Kidney (tissue), 13 donors: ENCODE measurements at regions not wholly inside any gene's neighbourhood (a gene's known extent, or its start where the extent isn't known, plus 50 kb on each side); places are given as distances from the start of the nearest gene placed in this dataset.

ENCODE experiments used
- DNase-seq, 5 donors: peaks; one replicate each; pipeline ENCODE4 v3.0.0-alpha.2; 2013 to 2020
- FAIRE-seq: peaks from 2 replicates; lab custom pipeline; 2012; peaks lifted over from hg19 to GRCh38; lab: Jason Lieb, UNC
- H3K27ac ChIP-seq, 2 donors: one replicate each; pipeline ENCODE4 v1.7.0; 2013; ENCODE audit warnings: low read depth in 2 of 2, low read length in 2 of 2, inconsistent platforms in 1 of 2
- H3K27me3 ChIP-seq: one replicate; pipeline ENCODE4 v1.7.1; 2013; ENCODE audit warnings: low read length, inconsistent platforms; ENCODE audit not compliant: control insufficient read depth, insufficient read depth
- H3K36me3 ChIP-seq, 3 donors: one replicate each; pipeline versions ENCODE4 v1.7.0 to v1.7.1; 2013; ENCODE audit warnings: low read length in 3 of 3, control low read depth in 1 of 3, inconsistent platforms in 1 of 3; ENCODE audit not compliant: insufficient read depth in 3 of 3, control insufficient read depth in 2 of 3
- H3K4me1 ChIP-seq, 3 donors: one replicate each; pipeline versions ENCODE4 v1.7.0 to v1.7.1; 2013; ENCODE audit warnings: low read length in 3 of 3, inconsistent platforms in 1 of 3, low read depth in 1 of 3; ENCODE audit not compliant: control insufficient read depth in 2 of 3, insufficient read depth in 2 of 3
- H3K4me3 ChIP-seq, 3 donors: one replicate each; pipeline versions ENCODE4 v1.7.0 to v1.8.1; 2013; ENCODE audit warnings: low read length in 3 of 3, control low read depth in 1 of 3, inconsistent platforms in 1 of 3
- H3K9ac ChIP-seq, 3 donors: one replicate each; pipeline versions ENCODE4 v1.7.0 to v1.7.1; 2013; ENCODE audit warnings: low read length in 3 of 3, control low read depth in 1 of 3, inconsistent platforms in 1 of 3
- H3K9me3 ChIP-seq, 3 donors: one replicate each; pipeline versions ENCODE4 v1.7.0 to v1.7.1; 2013; ENCODE audit warnings: low read length in 3 of 3, control low read depth in 1 of 3, inconsistent platforms in 1 of 3; ENCODE audit not compliant: control insufficient read depth in 2 of 3, insufficient read depth in 1 of 3
- intact Hi-C: fragments of 100-400 bp; cut with DNase I; formaldehyde crosslinking; loops from one replicate; pipeline ENCODE4 v1.11.1; 2022
- TF ChIP-seq, protein P1 (sequence below): IDR thresholded peaks from 3 replicates; pipeline ENCODE4 v1.5.1; 2012; ENCODE audit warnings: mild to moderate bottlenecking, moderate library complexity, borderline replicate concordance; ENCODE audit not compliant: insufficient read depth; ENCODE audit errors: extremely low read depth
- donor health status: control.
- donor health status: control.
- donor health status: control.
- donor health status: control.
- donor health status: control.
- donor health status: DM: yes; HTN: yes; CAD: no.
- donor health status: Normal renal cell carcinoma (clear cell type).

DNA sequence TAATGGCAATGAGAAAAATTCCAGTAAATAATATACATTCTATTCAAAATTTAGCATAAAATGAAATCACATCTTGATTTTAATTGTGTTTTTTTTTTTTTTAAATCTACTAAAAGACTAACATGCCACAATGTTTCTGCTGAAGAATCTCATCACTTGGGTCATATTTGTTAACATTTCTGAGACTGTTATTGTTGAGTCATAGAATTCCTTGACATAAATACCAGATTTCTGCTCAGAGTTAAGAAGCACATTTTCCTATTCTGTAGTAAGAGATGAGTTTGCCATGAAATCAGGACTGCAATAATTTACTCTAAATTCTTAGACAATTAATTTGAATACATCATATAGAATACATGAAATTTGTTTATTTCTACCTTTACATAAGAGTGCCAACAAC, 154.9 kb upstream of the KYNU start:
- Histone ChIP-seq H3K4me3 (no peak overlapping the region), H3K9me3 (no peaks in the 10 kb centered on the region), H3K36me3 (no peaks in the 10 kb centered on the region), H3K27me3 (no peaks in the 10 kb centered on the region), H3K4me1 (no peaks in the 10 kb centered on the region), H3K9ac (no peak overlapping the region), H3K27ac (no peak overlapping the region)
- FAIRE-seq (no peak), DNase-seq (no peak)
- intact Hi-C loops, result no loop called here
- TF ChIP-seq, protein P1, sequence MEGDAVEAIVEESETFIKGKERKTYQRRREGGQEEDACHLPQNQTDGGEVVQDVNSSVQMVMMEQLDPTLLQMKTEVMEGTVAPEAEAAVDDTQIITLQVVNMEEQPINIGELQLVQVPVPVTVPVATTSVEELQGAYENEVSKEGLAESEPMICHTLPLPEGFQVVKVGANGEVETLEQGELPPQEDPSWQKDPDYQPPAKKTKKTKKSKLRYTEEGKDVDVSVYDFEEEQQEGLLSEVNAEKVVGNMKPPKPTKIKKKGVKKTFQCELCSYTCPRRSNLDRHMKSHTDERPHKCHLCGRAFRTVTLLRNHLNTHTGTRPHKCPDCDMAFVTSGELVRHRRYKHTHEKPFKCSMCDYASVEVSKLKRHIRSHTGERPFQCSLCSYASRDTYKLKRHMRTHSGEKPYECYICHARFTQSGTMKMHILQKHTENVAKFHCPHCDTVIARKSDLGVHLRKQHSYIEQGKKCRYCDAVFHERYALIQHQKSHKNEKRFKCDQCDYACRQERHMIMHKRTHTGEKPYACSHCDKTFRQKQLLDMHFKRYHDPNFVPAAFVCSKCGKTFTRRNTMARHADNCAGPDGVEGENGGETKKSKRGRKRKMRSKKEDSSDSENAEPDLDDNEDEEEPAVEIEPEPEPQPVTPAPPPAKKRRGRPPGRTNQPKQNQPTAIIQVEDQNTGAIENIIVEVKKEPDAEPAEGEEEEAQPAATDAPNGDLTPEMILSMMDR, result no peak

DNA sequence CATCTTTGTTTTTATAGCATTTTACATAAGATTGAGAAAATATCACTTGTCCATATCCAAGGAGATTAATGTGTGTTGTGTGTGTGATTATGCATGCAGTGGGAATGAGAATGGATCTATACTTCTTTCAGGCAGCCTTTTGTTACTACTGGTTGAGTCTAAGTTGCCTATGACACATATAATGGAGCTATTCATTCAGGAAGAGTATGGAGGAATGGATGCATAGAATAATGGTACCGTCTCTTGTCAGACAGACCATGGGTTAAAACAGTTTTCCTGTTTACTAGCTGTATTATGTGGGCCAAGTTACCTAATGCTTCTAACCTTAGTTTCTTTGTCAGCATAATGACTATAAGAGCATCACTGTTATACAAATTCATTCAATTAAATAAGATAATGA, 155.4 kb upstream of the KYNU start:
- no peak for FAIRE-seq
- intact Hi-C loops, result no loop called here

DNA sequence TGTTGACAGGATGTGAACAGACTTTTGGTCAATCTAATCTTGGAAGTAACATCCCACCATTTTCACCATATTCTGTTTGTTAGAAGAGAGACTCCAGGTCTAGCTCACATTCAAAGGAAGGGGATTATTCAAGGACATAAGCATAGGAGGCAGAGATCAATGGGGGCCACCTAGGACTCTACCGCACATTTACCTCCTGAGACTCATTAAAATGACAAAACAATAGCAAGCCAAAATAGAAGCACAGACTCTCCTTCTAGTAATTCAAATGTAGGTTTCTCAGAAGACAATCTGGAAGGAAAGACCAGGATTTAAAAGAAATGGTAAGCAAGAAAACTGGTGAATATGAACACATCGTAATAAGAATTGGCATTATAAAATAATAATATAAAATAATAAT, 156.4 kb upstream of the KYNU start:
- no peak for DNase-seq
- Histone ChIP-seq H3K27ac (no peak overlapping the region), H3K9me3 (no peaks in the 10 kb centered on the region), H3K4me1 (no peaks in the 10 kb centered on the region), H3K4me3 (no peak overlapping the region), H3K27me3 (no peaks in the 10 kb centered on the region), H3K36me3 (no peaks in the 10 kb centered on the region), H3K9ac (no peak overlapping the region)
- TF ChIP-seq, protein P1, result no peak
- intact Hi-C loops, result no loop called here
- no peak for FAIRE-seq

More for the DNA sequence above, 155.4 kb upstream of the KYNU start:
- H3K9ac ChIP-seq, result no peak overlapping the region
- TF ChIP-seq, protein P1, result no peak
- no peak overlapping the region for H3K4me3 ChIP-seq
- no peaks in the 10 kb centered on the region for H3K9me3 ChIP-seq
- no peaks in the 10 kb centered on the region for H3K36me3 ChIP-seq
- H3K27ac ChIP-seq, result no peak overlapping the region
- H3K27me3 ChIP-seq, result no peaks in the 10 kb centered on the region
- no peak for DNase-seq
- no peaks in the 10 kb centered on the region for H3K4me1 ChIP-seq

DNA sequence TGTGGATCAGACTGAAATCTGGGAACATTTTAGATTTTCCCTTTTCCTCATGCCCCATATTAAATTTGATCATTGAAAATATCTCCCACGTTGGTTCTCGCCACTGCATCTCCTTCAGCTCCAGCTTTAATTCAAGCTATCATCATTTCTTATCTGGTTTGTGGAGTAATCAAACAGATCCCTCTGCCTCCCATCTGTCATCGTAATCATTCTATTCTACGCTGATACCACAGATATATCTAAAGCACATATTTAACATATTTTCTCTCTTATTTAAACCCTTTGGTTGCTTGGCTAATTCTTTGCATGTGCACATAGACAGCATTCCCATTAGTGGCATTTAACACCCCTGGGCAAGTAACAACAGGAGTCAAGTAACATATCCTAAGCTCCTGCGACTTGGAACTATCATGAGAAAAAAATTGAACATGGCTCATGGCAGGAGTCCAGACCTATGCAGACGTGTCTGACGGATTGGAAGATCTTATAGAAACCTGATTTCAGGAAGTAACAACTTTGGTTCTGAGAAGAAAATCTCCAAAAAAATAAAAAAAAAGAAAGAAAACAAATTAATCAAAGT, 158.8 kb upstream of the KYNU start:
- no peak overlapping the region for H3K27ac ChIP-seq
- intact Hi-C loops, result no loop called here
- FAIRE-seq (no peak), DNase-seq (no peak)
- no peaks in the 10 kb centered on the region for H3K9me3 ChIP-seq
- H3K36me3 ChIP-seq, result no peaks in the 10 kb centered on the region
- TF ChIP-seq, protein P1, result no peak
- H3K27me3 ChIP-seq, result no peaks in the 10 kb centered on the region
- H3K9ac ChIP-seq, result no peak overlapping the region
- H3K4me3 ChIP-seq, result no peak overlapping the region
- no peaks in the 10 kb centered on the region for H3K4me1 ChIP-seq
